Suprapubic skin (tissue), 3 donors: ENCODE measurements at regions not wholly inside any gene's neighbourhood (a gene's known extent, or its start where the extent isn't known, plus 50 kb on each side); places are given as distances from the start of the nearest gene placed in this dataset.

Experiments used
- POLR2A ChIP-seq, 2 donors: fragments of 450-650 bp; IDR thresholded peaks; one replicate each; pipeline ENCODE4 v1.6.1; 2017; ENCODE audit warnings: antibody characterized with exemption in 2 of 2, mild to moderate bottlenecking in 2 of 2, moderate library complexity in 2 of 2
- TF ChIP-seq, protein P1 (sequence below), 2 donors: fragments of 200-600 bp in 1 of 2; fragments of 450-650 bp in 1 of 2; sonication (generic) in 1 of 2; IDR thresholded peaks; one replicate each; pipeline ENCODE4 v1.5.1; 2016 to 2019; ENCODE audit warnings: antibody characterized with exemption in 2 of 2, mild to moderate bottlenecking in 1 of 2, moderate library complexity in 1 of 2

- TF ChIP-seq, protein P1, sequence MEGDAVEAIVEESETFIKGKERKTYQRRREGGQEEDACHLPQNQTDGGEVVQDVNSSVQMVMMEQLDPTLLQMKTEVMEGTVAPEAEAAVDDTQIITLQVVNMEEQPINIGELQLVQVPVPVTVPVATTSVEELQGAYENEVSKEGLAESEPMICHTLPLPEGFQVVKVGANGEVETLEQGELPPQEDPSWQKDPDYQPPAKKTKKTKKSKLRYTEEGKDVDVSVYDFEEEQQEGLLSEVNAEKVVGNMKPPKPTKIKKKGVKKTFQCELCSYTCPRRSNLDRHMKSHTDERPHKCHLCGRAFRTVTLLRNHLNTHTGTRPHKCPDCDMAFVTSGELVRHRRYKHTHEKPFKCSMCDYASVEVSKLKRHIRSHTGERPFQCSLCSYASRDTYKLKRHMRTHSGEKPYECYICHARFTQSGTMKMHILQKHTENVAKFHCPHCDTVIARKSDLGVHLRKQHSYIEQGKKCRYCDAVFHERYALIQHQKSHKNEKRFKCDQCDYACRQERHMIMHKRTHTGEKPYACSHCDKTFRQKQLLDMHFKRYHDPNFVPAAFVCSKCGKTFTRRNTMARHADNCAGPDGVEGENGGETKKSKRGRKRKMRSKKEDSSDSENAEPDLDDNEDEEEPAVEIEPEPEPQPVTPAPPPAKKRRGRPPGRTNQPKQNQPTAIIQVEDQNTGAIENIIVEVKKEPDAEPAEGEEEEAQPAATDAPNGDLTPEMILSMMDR (IDR thresholded peaks at IDR 0.05): no peak
- TF ChIP-seq POLR2A (IDR thresholded peaks at IDR 0.05): no peak
These were observed 64.6 kb upstream of the HAPLN1 start for GRCh38 chr5:83785176-83785668.
